Liver (tissue), 3 donors: ENCODE measurements at regions not wholly inside any gene's neighbourhood (a gene's known extent, or its start where the extent isn't known, plus 50 kb on each side); places are given as distances from the start of the nearest gene placed in this dataset.

Source experiments
- SP1 ChIP-seq: IDR thresholded peaks from 2 replicates; pipeline ENCODE4 v1.6.1; 2018; ENCODE audit warnings: antibody characterized with exemption, mild to moderate bottlenecking
- TAF1 ChIP-seq: conservative IDR thresholded peaks from 2 replicates; pipeline ENCODE4 v1.6.1; 2016; ENCODE audit warnings: antibody characterized with exemption, mild to moderate bottlenecking
- YY1 ChIP-seq: IDR thresholded peaks from 2 replicates; pipeline ENCODE4 v1.6.1; 2016; ENCODE audit warnings: antibody characterized with exemption, mild to moderate bottlenecking
- TF ChIP-seq, protein P1 (sequence below): IDR thresholded peaks from 2 replicates; pipeline ENCODE4 v1.6.1; 2016; ENCODE audit warnings: antibody characterized with exemption
- TF ChIP-seq, protein P2 (sequence below): IDR thresholded peaks from 2 replicates; pipeline ENCODE4 v1.6.1; 2016; ENCODE audit warnings: antibody characterized with exemption, mild to moderate bottlenecking
- TF ChIP-seq, protein P3 (sequence below): IDR thresholded peaks from 2 replicates; pipeline ENCODE4 v1.6.1; 2016; ENCODE audit warnings: antibody characterized with exemption
- TF ChIP-seq, protein P4 (sequence below): fragments of 150-350 bp; IDR thresholded peaks from 2 replicates; pipeline ENCODE4 v1.5.1; 2017; ENCODE audit warnings: improper control_type of control experiment, low read depth, low read length; ENCODE audit not compliant: missing input control
- TF ChIP-seq, protein P5 (sequence below): IDR thresholded peaks from 2 replicates; pipeline ENCODE4 v1.6.1; 2016; ENCODE audit warnings: antibody characterized with exemption
- donor health status: healthy.
- donor health status: healthy.

DNA sequence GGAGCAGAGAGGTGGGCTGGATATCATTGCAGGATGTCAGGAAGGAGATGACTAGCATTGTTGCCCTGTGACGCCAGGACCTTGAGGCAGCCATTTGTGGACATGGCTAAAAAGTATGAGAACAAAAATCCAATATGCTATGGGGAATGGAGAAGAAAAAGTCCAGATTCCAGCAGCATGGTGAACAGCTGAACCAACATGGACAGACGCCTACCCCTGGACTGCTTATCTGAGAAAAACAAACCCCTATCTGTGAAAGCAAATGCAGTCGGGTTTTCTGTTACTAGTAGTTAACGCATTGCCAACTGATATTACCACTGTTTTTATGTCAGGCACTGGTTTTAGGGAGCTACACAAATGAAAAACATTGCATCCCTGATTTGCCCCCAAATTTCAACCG is 251.2 kb upstream of the RORA start:
- TF ChIP-seq, protein P1, sequence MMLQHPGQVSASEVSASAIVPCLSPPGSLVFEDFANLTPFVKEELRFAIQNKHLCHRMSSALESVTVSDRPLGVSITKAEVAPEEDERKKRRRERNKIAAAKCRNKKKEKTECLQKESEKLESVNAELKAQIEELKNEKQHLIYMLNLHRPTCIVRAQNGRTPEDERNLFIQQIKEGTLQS = no peak
- TF ChIP-seq, protein P2, sequence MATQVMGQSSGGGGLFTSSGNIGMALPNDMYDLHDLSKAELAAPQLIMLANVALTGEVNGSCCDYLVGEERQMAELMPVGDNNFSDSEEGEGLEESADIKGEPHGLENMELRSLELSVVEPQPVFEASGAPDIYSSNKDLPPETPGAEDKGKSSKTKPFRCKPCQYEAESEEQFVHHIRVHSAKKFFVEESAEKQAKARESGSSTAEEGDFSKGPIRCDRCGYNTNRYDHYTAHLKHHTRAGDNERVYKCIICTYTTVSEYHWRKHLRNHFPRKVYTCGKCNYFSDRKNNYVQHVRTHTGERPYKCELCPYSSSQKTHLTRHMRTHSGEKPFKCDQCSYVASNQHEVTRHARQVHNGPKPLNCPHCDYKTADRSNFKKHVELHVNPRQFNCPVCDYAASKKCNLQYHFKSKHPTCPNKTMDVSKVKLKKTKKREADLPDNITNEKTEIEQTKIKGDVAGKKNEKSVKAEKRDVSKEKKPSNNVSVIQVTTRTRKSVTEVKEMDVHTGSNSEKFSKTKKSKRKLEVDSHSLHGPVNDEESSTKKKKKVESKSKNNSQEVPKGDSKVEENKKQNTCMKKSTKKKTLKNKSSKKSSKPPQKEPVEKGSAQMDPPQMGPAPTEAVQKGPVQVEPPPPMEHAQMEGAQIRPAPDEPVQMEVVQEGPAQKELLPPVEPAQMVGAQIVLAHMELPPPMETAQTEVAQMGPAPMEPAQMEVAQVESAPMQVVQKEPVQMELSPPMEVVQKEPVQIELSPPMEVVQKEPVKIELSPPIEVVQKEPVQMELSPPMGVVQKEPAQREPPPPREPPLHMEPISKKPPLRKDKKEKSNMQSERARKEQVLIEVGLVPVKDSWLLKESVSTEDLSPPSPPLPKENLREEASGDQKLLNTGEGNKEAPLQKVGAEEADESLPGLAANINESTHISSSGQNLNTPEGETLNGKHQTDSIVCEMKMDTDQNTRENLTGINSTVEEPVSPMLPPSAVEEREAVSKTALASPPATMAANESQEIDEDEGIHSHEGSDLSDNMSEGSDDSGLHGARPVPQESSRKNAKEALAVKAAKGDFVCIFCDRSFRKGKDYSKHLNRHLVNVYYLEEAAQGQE = no peak
- TF ChIP-seq, protein P3, sequence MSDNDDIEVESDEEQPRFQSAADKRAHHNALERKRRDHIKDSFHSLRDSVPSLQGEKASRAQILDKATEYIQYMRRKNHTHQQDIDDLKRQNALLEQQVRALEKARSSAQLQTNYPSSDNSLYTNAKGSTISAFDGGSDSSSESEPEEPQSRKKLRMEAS = no peak
- TF ChIP-seq, protein P4, sequence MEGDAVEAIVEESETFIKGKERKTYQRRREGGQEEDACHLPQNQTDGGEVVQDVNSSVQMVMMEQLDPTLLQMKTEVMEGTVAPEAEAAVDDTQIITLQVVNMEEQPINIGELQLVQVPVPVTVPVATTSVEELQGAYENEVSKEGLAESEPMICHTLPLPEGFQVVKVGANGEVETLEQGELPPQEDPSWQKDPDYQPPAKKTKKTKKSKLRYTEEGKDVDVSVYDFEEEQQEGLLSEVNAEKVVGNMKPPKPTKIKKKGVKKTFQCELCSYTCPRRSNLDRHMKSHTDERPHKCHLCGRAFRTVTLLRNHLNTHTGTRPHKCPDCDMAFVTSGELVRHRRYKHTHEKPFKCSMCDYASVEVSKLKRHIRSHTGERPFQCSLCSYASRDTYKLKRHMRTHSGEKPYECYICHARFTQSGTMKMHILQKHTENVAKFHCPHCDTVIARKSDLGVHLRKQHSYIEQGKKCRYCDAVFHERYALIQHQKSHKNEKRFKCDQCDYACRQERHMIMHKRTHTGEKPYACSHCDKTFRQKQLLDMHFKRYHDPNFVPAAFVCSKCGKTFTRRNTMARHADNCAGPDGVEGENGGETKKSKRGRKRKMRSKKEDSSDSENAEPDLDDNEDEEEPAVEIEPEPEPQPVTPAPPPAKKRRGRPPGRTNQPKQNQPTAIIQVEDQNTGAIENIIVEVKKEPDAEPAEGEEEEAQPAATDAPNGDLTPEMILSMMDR = no peak
- TF ChIP-seq, protein P5, sequence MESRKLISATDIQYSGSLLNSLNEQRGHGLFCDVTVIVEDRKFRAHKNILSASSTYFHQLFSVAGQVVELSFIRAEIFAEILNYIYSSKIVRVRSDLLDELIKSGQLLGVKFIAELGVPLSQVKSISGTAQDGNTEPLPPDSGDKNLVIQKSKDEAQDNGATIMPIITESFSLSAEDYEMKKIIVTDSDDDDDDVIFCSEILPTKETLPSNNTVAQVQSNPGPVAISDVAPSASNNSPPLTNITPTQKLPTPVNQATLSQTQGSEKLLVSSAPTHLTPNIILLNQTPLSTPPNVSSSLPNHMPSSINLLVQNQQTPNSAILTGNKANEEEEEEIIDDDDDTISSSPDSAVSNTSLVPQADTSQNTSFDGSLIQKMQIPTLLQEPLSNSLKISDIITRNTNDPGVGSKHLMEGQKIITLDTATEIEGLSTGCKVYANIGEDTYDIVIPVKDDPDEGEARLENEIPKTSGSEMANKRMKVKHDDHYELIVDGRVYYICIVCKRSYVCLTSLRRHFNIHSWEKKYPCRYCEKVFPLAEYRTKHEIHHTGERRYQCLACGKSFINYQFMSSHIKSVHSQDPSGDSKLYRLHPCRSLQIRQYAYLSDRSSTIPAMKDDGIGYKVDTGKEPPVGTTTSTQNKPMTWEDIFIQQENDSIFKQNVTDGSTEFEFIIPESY = no peak
- TF ChIP-seq YY1 (no peak), SP1 (no peak), TAF1 (no peak)
